GM12864 (cell line): ENCODE measurements at regions not wholly inside any gene's neighbourhood (a gene's known extent, or its start where the extent isn't known, plus 50 kb on each side); places are given as distances from the start of the nearest gene placed in this dataset.

Experiments
- DNase-seq: peaks from one replicate; pipeline ENCODE4 v3.0.0-alpha.2; 2011; ENCODE audit warnings: low read depth
- H3K4me3 ChIP-seq: 2 replicates; pipeline ENCODE4 v1.5.1; 2011; ENCODE audit warnings: mild to moderate bottlenecking, low read depth, low read length, control low read depth
- CTCF ChIP-seq: IDR thresholded peaks from 2 replicates; pipeline ENCODE4 v1.5.1; 2011; ENCODE audit warnings: low read depth, mild to moderate bottlenecking, moderate library complexity, low read length, control low read depth, inconsistent platforms; ENCODE audit errors: missing control alignments

GRCh38 chr11:26846227-26846626 lies 124.4 kb upstream of the SLC5A12 start:
- DNase-seq: no peak
- H3K4me3 ChIP-seq: no peak overlapping the region
- no peak for TF ChIP-seq CTCF

GRCh38 chr11:26847459-26847858 lies 125.6 kb upstream of the SLC5A12 start:
- no peak for TF ChIP-seq CTCF
- DNase-seq: no peak
- H3K4me3 ChIP-seq: no peak overlapping the region

- DNase-seq: no peak
- H3K4me3 ChIP-seq: no peak overlapping the region
- TF ChIP-seq CTCF: no peak
Observed at GRCh38 chr11:26847977-26848376, 126.1 kb upstream of the SLC5A12 start.

GRCh38 chr11:26849036-26849435 lies 127.2 kb upstream of the SLC5A12 start:
- TF ChIP-seq CTCF: no peak
- no peak for DNase-seq

GRCh38 chr11:26851291-26851690 lies 129.4 kb upstream of the SLC5A12 start:
- no peak for DNase-seq
- no peak overlapping the region for H3K4me3 ChIP-seq
- no peak for TF ChIP-seq CTCF

More at GRCh38 chr11:26849036-26849435, 127.2 kb upstream of the SLC5A12 start:
- H3K4me3 ChIP-seq: no peak overlapping the region

- no peak overlapping the region for H3K4me3 ChIP-seq
- TF ChIP-seq CTCF: no peak
- DNase-seq: no peak
Observed at GRCh38 chr11:26851696-26852095, 129.8 kb upstream of the SLC5A12 start.

- no peak overlapping the region for H3K4me3 ChIP-seq
- TF ChIP-seq CTCF: no peak
- DNase-seq: no peak
Observed at GRCh38 chr11:26858098-26858497, 135.8 kb upstream of the FIBIN start.
